Left colon (tissue), 2 donors: ENCODE measurements at regions not wholly inside any gene's neighbourhood (a gene's known extent, or its start where the extent isn't known, plus 50 kb on each side); places are given as distances from the start of the nearest gene placed in this dataset.
"Not testable (repeated sequence)": the region's sequence is repeated elsewhere in the genome, so short reads cannot be mapped to it uniquely, and the experiment has no call there.

Source experiments
- ATAC-seq: fragments of 200-7000 bp; cut with Tn5 transposase; one replicate; pipeline ENCODE4 v1.9.1; 2020; ENCODE audit warnings: mild to moderate bottlenecking, moderate library complexity
- DNase-seq, 2 donors: peaks; one replicate each; pipeline ENCODE4 v3.0.0-alpha.2; 2020
- intact Hi-C, 2 donors: fragments of 100-400 bp; cut with DNase I in 1 of 2; cut with micrococcal nuclease in 1 of 2; formaldehyde crosslinking; loops; one replicate each; pipeline versions ENCODE4 v1.11.2 to v1.14.0; 2022; cut with DNase I, micrococcal nuclease
- donor health status: DM: no; HTN: no; CAD: no.
- donor health status: DM: yes; HTN: yes; CAD: no.

GRCh38 chrX:117843749-117844148, 272.9 kb downstream of the KLHL13 start:
- no peak for ATAC-seq
- DNase-seq: no peak
- intact Hi-C loops: no loop called here

DNA sequence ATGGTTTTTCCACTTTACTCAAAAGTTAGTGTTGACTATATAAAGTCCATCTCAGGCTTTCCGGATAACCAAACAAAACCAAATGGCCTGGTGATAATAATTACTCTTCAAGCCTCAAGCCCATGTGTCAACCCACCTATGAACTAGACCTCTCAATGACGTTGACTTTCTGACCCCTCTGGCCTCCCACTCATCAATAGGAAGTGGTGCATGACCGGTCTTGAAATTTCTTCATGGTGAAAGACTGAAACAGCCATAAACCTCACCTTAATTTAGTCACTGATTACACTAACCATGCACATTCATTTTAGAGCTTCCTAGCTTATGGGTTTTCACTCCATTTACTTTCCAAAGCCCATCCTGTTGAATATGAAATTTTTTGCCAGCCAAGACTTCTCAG, 276.0 kb downstream of the KLHL13 start:
- ATAC-seq (no peak), DNase-seq (no peak)
- intact Hi-C loops: no loop called here

DNA sequence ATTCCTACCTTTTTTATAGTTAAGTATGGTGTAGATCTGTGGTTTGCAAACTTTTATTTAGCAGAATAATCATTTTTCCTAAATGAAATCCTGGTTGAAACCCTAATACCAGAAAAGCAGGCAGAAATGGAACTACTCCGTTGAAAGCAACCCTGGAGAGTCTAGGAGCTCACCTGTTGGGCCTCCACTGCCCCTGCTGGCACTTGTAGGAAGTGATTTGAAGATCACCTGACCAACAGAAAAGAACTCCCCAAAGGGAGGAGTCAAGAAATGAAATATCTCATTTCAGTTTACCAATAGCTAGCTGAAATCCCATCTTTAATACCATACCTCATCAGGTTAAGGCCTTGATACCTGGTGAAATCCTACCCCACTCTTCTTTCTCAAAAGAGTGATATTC, 277.1 kb downstream of the KLHL13 start:
- DNase-seq: no peak
- ATAC-seq: no peak
- intact Hi-C loops: no loop called here

DNA sequence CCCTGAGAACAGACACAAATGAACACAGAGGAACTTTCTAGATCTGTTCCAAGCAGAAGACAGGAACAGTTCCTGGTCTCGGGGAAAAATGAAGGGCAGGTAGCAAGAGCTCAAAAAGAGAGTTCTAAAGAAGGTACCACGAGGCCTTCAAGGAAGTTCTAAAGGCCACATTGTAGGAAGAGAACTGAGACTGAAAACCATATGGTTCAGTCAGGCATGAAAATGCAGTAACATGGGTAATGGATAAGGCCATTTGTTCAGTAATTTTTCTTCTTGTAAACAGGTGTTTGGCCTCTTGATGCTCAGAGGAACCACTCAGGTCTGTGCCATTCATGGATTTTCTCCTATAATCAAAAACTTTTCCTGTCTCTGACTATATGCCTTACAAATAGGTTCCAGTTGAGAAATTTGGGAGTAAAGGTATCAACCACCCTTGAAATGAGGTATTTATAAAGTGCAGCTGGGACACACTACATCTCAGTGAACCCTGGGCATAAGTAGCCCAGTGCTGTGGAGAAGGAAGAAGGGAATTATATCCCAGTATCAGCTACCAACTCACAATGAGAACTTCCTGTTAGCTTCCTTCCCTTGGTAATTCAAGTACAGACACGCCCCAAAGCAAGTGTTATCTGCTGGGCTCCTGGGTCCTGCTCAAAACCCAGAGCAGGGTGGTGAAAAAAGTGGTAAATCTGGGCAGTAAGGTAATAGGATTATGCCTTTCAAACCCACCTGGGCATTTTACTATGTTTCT, 277.9 kb downstream of the KLHL13 start:
- ATAC-seq: peak; percentile 70
- intact Hi-C loops: no loop called here

GRCh38 chrX:117835034-117835433, 281.6 kb downstream of the KLHL13 start:
- ATAC-seq: no peak
- intact Hi-C loops: no loop called here

More for the DNA sequence above, 277.9 kb downstream of the KLHL13 start:
- DNase-seq: no peak

GRCh38 chrX:117834076-117834475, 282.5 kb downstream of the KLHL13 start:
- intact Hi-C loops: no loop called here
- DNase-seq (no peak), ATAC-seq (peak; percentile 94)

More at GRCh38 chrX:117835034-117835433, 281.6 kb downstream of the KLHL13 start:
- no peak for DNase-seq

- intact Hi-C loops, DNase-seq, ATAC-seq: not testable (repeated sequence)
Measured at GRCh38 chrX:117821472-117821871, 295.1 kb downstream of the KLHL13 start.

DNA sequence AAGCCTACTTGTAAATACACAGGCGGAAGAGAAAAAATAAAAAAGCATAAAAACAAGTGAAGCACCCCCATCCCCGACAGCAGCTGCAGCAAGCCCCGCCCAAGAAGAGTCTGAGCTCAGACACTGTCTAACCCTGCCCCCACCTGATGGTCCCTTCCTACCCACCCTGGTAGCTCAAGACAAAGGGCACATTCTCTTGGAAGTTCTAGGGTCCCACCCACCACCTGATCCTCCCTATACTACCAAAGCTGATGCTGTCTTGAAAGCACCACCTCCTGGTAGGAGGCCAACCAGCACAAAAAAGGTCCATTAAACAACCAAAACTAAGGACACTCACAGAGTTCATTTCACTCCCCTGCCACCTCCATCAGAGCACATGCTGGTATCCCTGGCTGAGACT, 308.2 kb downstream of the KLHL13 start:
- intact Hi-C loops: no loop called here
- ATAC-seq: no peak

GRCh38 chrX:117803463-117803862, 313.1 kb downstream of the KLHL13 start:
- DNase-seq: no peak
- intact Hi-C loops: no loop called here
- no peak for ATAC-seq

More for the DNA sequence above, 308.2 kb downstream of the KLHL13 start:
- DNase-seq: no peak

DNA sequence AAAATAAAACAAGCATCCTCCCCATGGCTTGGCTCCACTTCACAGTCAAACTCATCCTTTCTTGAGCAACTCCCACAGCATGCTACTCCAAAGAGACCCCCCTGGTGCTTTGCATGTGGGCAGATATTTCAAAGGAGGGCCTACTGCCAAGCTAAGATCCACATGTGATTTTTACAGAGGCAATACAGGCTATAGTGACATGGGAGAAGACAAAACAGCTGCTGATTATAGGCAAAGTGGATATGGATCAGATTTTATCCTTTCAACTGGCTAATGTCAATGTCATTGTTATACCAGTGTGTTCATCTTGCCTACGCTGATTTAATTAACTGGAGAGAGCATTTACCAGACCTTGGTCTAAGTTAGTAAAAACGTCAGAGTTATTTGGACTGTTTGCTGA, 328.3 kb downstream of the KLHL13 start:
- ATAC-seq (no peak), DNase-seq (no peak)
- intact Hi-C loops: no loop called here

GRCh38 chrX:117771384-117771783, 345.2 kb downstream of the KLHL13 start:
- ATAC-seq (no peak), DNase-seq (no peak)
- intact Hi-C loops: no loop called here

GRCh38 chrX:117768861-117769604, 347.6 kb downstream of the KLHL13 start:
- no peak for ATAC-seq
- intact Hi-C loops: no loop called here
- DNase-seq: no peak

DNA sequence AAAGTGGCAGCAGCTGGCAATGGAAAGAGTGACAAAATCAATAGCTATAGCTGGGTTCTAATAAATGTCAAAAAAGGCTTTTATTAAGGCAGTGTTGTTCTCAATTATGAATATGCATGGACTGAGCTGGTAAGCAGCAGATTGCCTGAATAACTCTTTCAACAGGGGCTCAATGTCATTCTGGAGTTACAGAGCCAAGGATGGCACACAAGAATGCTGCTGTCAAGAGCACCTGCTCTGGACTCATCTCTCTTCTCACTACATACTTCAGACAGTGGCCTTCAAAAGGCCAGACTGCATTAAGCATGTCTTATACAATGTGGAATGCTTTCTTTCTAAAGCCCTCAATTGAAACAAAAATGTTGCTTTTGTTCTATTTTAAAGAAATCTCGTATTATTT, 351.4 kb downstream of the KLHL13 start:
- intact Hi-C loops: no loop called here
- no peak for DNase-seq
- no peak for ATAC-seq

- ATAC-seq (no peak), DNase-seq (no peak)
- intact Hi-C loops: no loop called here
Measured at GRCh38 chrX:117752745-117753144, 363.9 kb downstream of the KLHL13 start.

DNA sequence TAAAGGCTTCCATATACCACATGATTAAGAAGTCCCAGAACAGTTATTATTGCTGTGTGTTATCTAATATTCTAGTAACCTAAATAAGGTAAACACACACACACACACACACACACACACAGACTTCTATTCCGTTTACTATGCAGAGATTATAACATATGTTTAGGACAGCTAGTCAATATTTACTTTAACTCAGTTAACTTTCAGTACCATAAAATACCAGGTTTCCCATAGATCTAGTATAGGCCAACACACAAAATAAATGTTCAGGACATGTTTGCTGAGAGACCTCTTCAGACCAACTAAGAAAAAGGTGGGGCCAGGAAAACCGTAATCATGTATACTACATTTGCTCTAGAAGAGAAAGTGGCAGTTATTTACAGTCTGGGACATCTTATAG, 365.5 kb downstream of the KLHL13 start:
- ATAC-seq (peak; percentile 61), DNase-seq (no peak)
- intact Hi-C loops: no loop called here

DNA sequence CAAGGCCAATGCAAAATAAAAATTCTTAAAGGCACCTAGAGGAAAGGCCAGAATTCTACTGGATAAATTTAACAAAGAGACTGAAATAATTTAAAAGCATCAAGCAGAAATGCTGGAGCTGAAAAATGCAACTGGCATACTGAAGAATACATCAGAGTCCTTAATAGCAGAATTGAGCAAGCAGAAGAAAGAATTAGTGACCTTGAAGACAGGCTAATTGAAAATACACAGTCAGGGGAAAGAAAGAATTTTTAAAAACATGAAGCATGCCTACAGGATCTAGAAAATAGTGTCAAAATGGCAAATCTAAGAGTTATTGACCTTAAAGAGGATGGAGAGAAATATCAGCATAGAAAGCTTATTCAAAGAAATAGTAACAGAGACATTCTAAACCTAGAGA, 371.7 kb downstream of the KLHL13 start:
- DNase-seq (no peak), ATAC-seq (no peak)
- intact Hi-C loops: no loop called here

DNA sequence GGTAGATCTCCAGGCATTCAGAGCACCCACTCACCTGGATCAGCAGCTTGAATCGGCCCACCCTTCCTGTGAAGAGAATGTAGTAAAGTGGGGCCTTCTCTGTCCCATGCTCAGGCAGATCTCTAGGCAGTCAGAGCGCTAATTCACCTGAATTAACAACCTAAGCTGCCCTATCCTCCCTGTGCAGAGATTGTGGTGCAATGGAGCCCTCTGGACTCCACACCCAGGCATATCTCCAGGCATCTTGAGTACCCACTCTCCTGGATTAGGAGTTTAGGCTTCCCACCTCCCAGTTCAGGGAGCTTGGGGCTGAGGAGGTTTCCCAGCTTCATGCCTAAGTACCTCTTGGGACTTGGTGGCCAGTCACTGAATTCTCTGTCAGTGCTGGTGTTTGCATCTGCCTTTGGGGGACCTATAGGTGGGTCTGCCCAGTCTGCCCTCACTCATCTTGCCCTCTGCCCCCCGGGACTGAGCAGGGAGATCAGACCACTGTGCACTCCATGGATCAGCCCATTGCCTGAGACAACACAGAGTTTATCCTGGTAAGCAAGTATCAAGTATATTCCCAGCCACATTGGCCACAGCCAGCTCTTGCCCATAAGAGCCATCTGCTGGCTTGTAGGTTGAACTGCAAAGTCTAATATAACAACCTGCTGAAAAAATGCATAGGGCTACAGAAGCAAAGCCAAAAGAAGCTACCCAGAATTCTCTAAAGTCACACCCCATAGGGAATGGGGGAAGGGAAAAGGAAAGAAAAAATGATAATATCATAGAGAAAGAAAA, 372.9 kb downstream of the KLHL13 start:
- intact Hi-C loops: no loop called here
- peak in 1 of 2 donors; percentile 6 for DNase-seq

GRCh38 chrX:117713411-117713810, 403.2 kb downstream of the KLHL13 start:
- intact Hi-C loops: no loop called here
- ATAC-seq (peak; percentile 99), DNase-seq (no peak)

More for the DNA sequence above, 372.9 kb downstream of the KLHL13 start:
- peak; percentile 81 for ATAC-seq

DNA sequence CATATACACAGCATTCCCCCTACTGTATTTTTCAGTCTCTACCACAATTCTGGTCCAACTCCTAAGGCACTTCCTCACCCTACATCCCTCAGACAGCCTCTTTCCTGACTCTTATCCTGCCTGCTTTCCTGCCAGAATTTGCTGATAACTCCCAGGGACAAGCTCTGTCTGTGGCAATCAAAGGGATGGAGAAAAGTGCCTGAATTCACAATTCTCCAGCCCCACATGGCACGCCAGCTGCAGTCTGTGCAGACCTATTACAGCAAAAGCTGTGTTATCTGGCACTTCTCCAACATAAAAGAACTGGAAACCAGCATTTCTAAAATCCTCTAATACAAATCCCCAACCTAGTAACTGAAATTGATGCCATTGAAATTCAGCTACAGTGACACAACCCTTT, 404.8 kb downstream of the KLHL13 start:
- intact Hi-C loops: no loop called here
- ATAC-seq (no peak), DNase-seq (no peak)
